HepG2 (cell line): ENCODE measurements at regions not wholly inside any gene's neighbourhood (a gene's known extent, or its start where the extent isn't known, plus 50 kb on each side); places are given as distances from the start of the nearest gene placed in this dataset.

Source experiments
- ARID3A ChIP-seq: IDR thresholded peaks from 2 replicates; pipeline ENCODE4 v1.6.1; 2012; ENCODE audit warnings: low read depth, low read length, improper control_type of control experiment
- GRHL1 ChIP-seq: sonication (generic); formaldehyde crosslinking; conservative IDR thresholded peaks from 2 replicates; pipeline ENCODE4 v1.8.0; 2022; ENCODE audit warnings: missing genetic modification reagents
- HCFC1 ChIP-seq: fragments of 150-350 bp; IDR thresholded peaks from 2 replicates; pipeline ENCODE4 v1.6.1; 2014; ENCODE audit warnings: low read depth, low read length
- MIXL1 ChIP-seq: IDR thresholded peaks from 2 replicates; pipeline ENCODE4 v1.6.1; 2016
- MLX ChIP-seq: IDR thresholded peaks from 2 replicates; pipeline ENCODE4 v1.6.1; 2016
- NFYB ChIP-seq: sonication (generic); formaldehyde crosslinking; IDR thresholded peaks from 2 replicates; pipeline ENCODE4 v1.4.0; 2020; ENCODE audit warnings: missing genetic modification reagents
- SOX5 ChIP-seq: IDR thresholded peaks from 2 replicates; pipeline ENCODE4 v1.6.1; 2016; ENCODE audit warnings: borderline replicate concordance
- STAT6 ChIP-seq: sonication (generic); formaldehyde crosslinking; IDR thresholded peaks from 2 replicates; pipeline ENCODE4 v1.4.0; 2020; ENCODE audit warnings: missing genetic modification reagents, mild to moderate bottlenecking, borderline replicate concordance
- TBL1XR1 ChIP-seq: fragments of 150-350 bp; IDR thresholded peaks from 2 replicates; pipeline ENCODE4 v1.6.1; 2014; ENCODE audit warnings: borderline replicate concordance, low read length; ENCODE audit not compliant: partially characterized antibody
- YEATS4 ChIP-seq: sonication (generic); formaldehyde crosslinking; IDR thresholded peaks from 2 replicates; pipeline ENCODE4 v1.4.0; 2020; ENCODE audit warnings: missing genetic modification reagents, borderline replicate concordance
- ZBED4 ChIP-seq: sonication (generic); formaldehyde crosslinking; IDR thresholded peaks from 2 replicates; pipeline ENCODE4 v1.4.0; 2020; ENCODE audit warnings: missing genetic modification reagents, borderline replicate concordance
- ZMYM3 ChIP-seq: sonication (generic); formaldehyde crosslinking; IDR thresholded peaks from 2 replicates; pipeline ENCODE4 v1.5.1; 2020; ENCODE audit warnings: mild to moderate bottlenecking, missing genetic modification reagents
- ZNF639 ChIP-seq: conservative IDR thresholded peaks from 2 replicates; pipeline ENCODE4 v1.6.1; 2018; ENCODE audit warnings: missing genetic modification reagents
- ZNF768 ChIP-seq: sonication (generic); formaldehyde crosslinking; IDR thresholded peaks from 2 replicates; pipeline ENCODE4 v1.4.0; 2020; ENCODE audit warnings: missing genetic modification reagents
- ZNF776 ChIP-seq: sonication (generic); formaldehyde crosslinking; IDR thresholded peaks from 2 replicates; pipeline ENCODE4 v1.4.0; 2020; ENCODE audit warnings: mild to moderate bottlenecking, missing genetic modification reagents
- ZNF891 ChIP-seq: sonication (generic); formaldehyde crosslinking; IDR thresholded peaks from 2 replicates; pipeline ENCODE4 v1.5.0; 2020; ENCODE audit warnings: mild to moderate bottlenecking, missing genetic modification reagents

- TF ChIP-seq ZNF776 (CRISPR knock-in tag), result no peak
- no peak for TF ChIP-seq STAT6
- TF ChIP-seq SOX5 (CRISPR knock-in tag), result peak; percentile 38; the same call in 1 of the 2 replicates
- TF ChIP-seq MLX (CRISPR knock-in tag), result peak; percentile 16; the same call in 1 of the 2 replicates
- TF ChIP-seq GRHL1 (CRISPR knock-in tag), result no peak
- no peak for TF ChIP-seq TBL1XR1
- TF ChIP-seq ARID3A, result no peak
- peak; percentile 64; the same call in 1 of the 2 replicates for TF ChIP-seq ZNF768 (CRISPR knock-in tag)
- TF ChIP-seq HCFC1, result peak; percentile 43
- TF ChIP-seq ZNF639 (CRISPR knock-in tag), result no peak
- TF ChIP-seq YEATS4 (CRISPR knock-in tag), result peak; percentile 92
- TF ChIP-seq ZBED4 (CRISPR knock-in tag), result no peak
- no peak; the same call in 1 of the 2 replicates for TF ChIP-seq ZNF891
- no peak for TF ChIP-seq MIXL1
- peak; percentile 99 for TF ChIP-seq NFYB
- no peak for TF ChIP-seq ZMYM3 (CRISPR knock-in tag)
Measured at GRCh38 chr19:37317403-37318209, 53.3 kb upstream of the ZNF527 start (continued).
